IMR-90 (cell line): ENCODE measurements at regions not wholly inside any gene's neighbourhood (a gene's known extent, or its start where the extent isn't known, plus 50 kb on each side); places are given as distances from the start of the nearest gene placed in this dataset.
"Not testable (repeated sequence)": the region's sequence is repeated elsewhere in the genome, so short reads cannot be mapped to it uniquely, and the experiment has no call there.

Source experiments
- ATAC-seq: fragments of 200-7000 bp; cut with Tn5 transposase; 2 replicates; pipeline ENCODE4 v1.9.1; 2020; ENCODE audit warnings: low read depth, mild to moderate bottlenecking, moderate library complexity
- BruUV-seq: library from RNA; stranded (reverse); fragments of 400-500 nt; replicated peaks from 2 replicates; lab custom pipeline; 2021; lab: Mats Ljungman, UMichigan
- CTCF ChIA-PET: fragments of 300-600 bp; formaldehyde crosslinking; extraction: SDS; loops from one replicate; lab custom pipeline; 2021; ENCODE audit warnings: antibody characterized with exemption; lab: Yijun Ruan, JAX
- POLR2A ChIA-PET: fragments of 300-600 bp; sonication (Branson Sonifier 250); formaldehyde crosslinking; loops from one replicate; lab custom pipeline; 2022; ENCODE audit warnings: antibody characterized with exemption; ENCODE audit not compliant: unreplicated experiment; lab: Charles Lee
- DNase-seq: peaks from one replicate; pipeline ENCODE4 v3.0.0; 2013
- H2AFZ ChIP-seq: replicated peaks from 2 replicates; pipeline ENCODE3; 2013; ENCODE audit warnings: low read length, mild to moderate bottlenecking; ENCODE audit not compliant: poor library complexity
- H2AK5ac ChIP-seq: 2 replicates; pipeline ENCODE4 v1.6.1; 2013; ENCODE audit warnings: low read depth, low read length, inconsistent platforms
- H2AK9ac ChIP-seq: replicated peaks from 2 replicates; pipeline ENCODE3; 2013; ENCODE audit warnings: mild to moderate bottlenecking, low read depth, low read length, moderate library complexity; ENCODE audit not compliant: poor library complexity
- H2BK120ac ChIP-seq: 2 replicates; pipeline ENCODE4 v1.6.1; 2013; ENCODE audit warnings: low read depth, low read length, inconsistent platforms
- H2BK15ac ChIP-seq: 3 replicates; pipeline ENCODE4 v1.6.1; 2013; ENCODE audit warnings: low read depth, low read length, inconsistent platforms
- H2BK20ac ChIP-seq: 2 replicates; pipeline ENCODE4 v1.6.1; 2013; ENCODE audit warnings: low read depth, mild to moderate bottlenecking, inconsistent platforms, low read length, moderate library complexity
- H2BK5ac ChIP-seq: 2 replicates; pipeline ENCODE4 v1.6.1; 2013; ENCODE audit warnings: mild to moderate bottlenecking, low read depth, low read length, inconsistent platforms; ENCODE audit not compliant: poor library complexity, severe bottlenecking
- H3K14ac ChIP-seq: replicated peaks from 2 replicates; pipeline ENCODE4 v1.6.1; 2013; ENCODE audit warnings: low read depth, low read length, inconsistent platforms
- H3K18ac ChIP-seq: 2 replicates; pipeline ENCODE4 v1.6.1; 2013; ENCODE audit warnings: low read depth, low read length, control low read depth
- H3K23ac ChIP-seq: 2 replicates; pipeline ENCODE4 v1.6.1; 2013; ENCODE audit warnings: low read depth, low read length, inconsistent platforms
- H3K27ac ChIP-seq: 2 replicates; pipeline ENCODE4 v1.5.1; 2013; ENCODE audit warnings: mild to moderate bottlenecking, control low read depth, low read length; ENCODE audit not compliant: insufficient read depth
- H3K27me3 ChIP-seq: 2 replicates; pipeline ENCODE4 v1.6.1; 2013; ENCODE audit warnings: low read length; ENCODE audit not compliant: control insufficient read depth, insufficient read depth
- H3K36me3 ChIP-seq: 2 replicates; pipeline ENCODE4 v1.6.1; 2013; ENCODE audit warnings: low read length, mixed read lengths; ENCODE audit not compliant: control insufficient read depth, insufficient read depth
- H3K4ac ChIP-seq: 2 replicates; pipeline ENCODE4 v1.6.1; 2013; ENCODE audit warnings: low read depth, low read length, inconsistent platforms
- H3K4me1 ChIP-seq: 2 replicates; pipeline ENCODE4 v1.6.1; 2013; ENCODE audit warnings: low read length, mixed read lengths; ENCODE audit not compliant: control insufficient read depth, insufficient read depth
- H3K4me2 ChIP-seq: 2 replicates; pipeline ENCODE4 v1.6.1; 2013; ENCODE audit warnings: low read depth, mild to moderate bottlenecking, control low read depth, low read length, moderate library complexity
- H3K4me3 ChIP-seq: 2 replicates; pipeline ENCODE4 v1.5.1; 2013; ENCODE audit warnings: low read depth, mild to moderate bottlenecking, control low read depth, low read length, moderate library complexity; ENCODE audit not compliant: insufficient read depth
- H3K56ac ChIP-seq: 2 replicates; pipeline ENCODE4 v1.6.1; 2013; ENCODE audit warnings: low read length, inconsistent platforms; ENCODE audit not compliant: insufficient read depth; ENCODE audit errors: extremely low read depth
- H3K79me1 ChIP-seq, 2 experiments: 2 replicates each; pipeline ENCODE4 v1.6.1; 2013; ENCODE audit warnings: low read length in 2 of 2, inconsistent platforms in 1 of 2, low read depth in 1 of 2
- H3K9ac ChIP-seq: 2 replicates; pipeline ENCODE4 v1.6.1; 2013; ENCODE audit warnings: low read depth, low read length, control low read depth
- H3K9me1 ChIP-seq: 2 replicates; pipeline ENCODE4 v1.6.1; 2013; ENCODE audit warnings: low read length, inconsistent platforms; ENCODE audit not compliant: insufficient read depth
- H3K9me3 ChIP-seq: 2 replicates; pipeline ENCODE4 v1.6.1; 2013; ENCODE audit warnings: low read length; ENCODE audit not compliant: control insufficient read depth, insufficient read depth
- H4K20me1 ChIP-seq: 2 replicates; pipeline ENCODE4 v1.6.1; 2013; ENCODE audit warnings: low read length, inconsistent platforms; ENCODE audit not compliant: insufficient read depth
- H4K5ac ChIP-seq: 2 replicates; pipeline ENCODE4 v1.6.1; 2013; ENCODE audit warnings: mild to moderate bottlenecking, low read depth, low read length, control low read depth
- H4K8ac ChIP-seq, 2 experiments: 2 replicates each; pipeline ENCODE4 v1.6.1; 2013; ENCODE audit warnings: low read depth in 2 of 2, low read length in 2 of 2, control low read depth in 1 of 2, inconsistent platforms in 1 of 2
- H4K91ac ChIP-seq: 2 replicates; pipeline ENCODE4 v1.6.1; 2013; ENCODE audit warnings: low read depth, low read length, inconsistent platforms; ENCODE audit not compliant: insufficient read depth
- WGBS, 2 experiments: methylation state at CpG; one replicate each; pipeline versions ENCODE4 v1.1.5 to v1.1.7; 2013; ENCODE audit warnings: missing lambda C conversion rate in 2 of 2; ENCODE audit not compliant: insufficient read length in 1 of 2; ENCODE audit errors: extremely low coverage in 2 of 2; 5-methylcytosine and 5-hydroxymethylcytosine counted together
- dilution Hi-C: fragments of 300-500 bp; cut with HindIII; formaldehyde crosslinking; loops from one replicate; pipeline ENCODE4 v1.14.3; 2018; ENCODE audit warnings: low sequenced_read_pairs; ENCODE audit not compliant: unreplicated experiment
- in situ Hi-C: fragments of 300-500 bp; cut with MboI; formaldehyde crosslinking; loops from 3 replicates; pipeline ENCODE4 v1.14.3; 2019; ENCODE audit warnings: low sequenced_read_pairs, inconsistent platforms, mixed read lengths
- intact Hi-C: fragments of 100-400 bp; cut with micrococcal nuclease; formaldehyde crosslinking; loops from 2 replicates; pipeline ENCODE4 v1.10.0; 2022

- H3K9me1 ChIP-seq, ATAC-seq, H3K36me3 ChIP-seq, H2BK15ac ChIP-seq, H2BK20ac ChIP-seq, H2AFZ ChIP-seq, H3K23ac ChIP-seq, H3K18ac ChIP-seq, H4K91ac ChIP-seq, H3K9me3 ChIP-seq, POLR2A ChIA-PET, H4K5ac ChIP-seq, H2AK9ac ChIP-seq, in situ Hi-C loops, H3K27ac ChIP-seq, H3K4ac ChIP-seq, H4K20me1 ChIP-seq, H3K79me1 ChIP-seq, H3K56ac ChIP-seq, H2AK5ac ChIP-seq, dilution Hi-C loops, H3K27me3 ChIP-seq, H3K14ac ChIP-seq, H3K4me2 ChIP-seq, BruUV-seq, CTCF ChIA-PET, H2BK120ac ChIP-seq, H3K4me1 ChIP-seq, DNase-seq, H2BK5ac ChIP-seq, intact Hi-C loops, H3K4me3 ChIP-seq, H4K8ac ChIP-seq, H3K9ac ChIP-seq: not testable (repeated sequence)
- no CpG with 5 or more reads among the region's 1 CpG for WGBS, 2 experiments
Observed at GRCh38 chr7:65105650-65106203, 99.2 kb upstream of the ERV3-1 start.

GRCh38 chr7:65100499-65100898 is 94.0 kb upstream of the ERV3-1 start:
- CTCF ChIA-PET, H3K9me1 ChIP-seq, H4K5ac ChIP-seq, H3K56ac ChIP-seq, H3K18ac ChIP-seq, H3K14ac ChIP-seq, DNase-seq, H3K36me3 ChIP-seq, H3K4me2 ChIP-seq, POLR2A ChIA-PET, H3K27me3 ChIP-seq, H4K91ac ChIP-seq, ATAC-seq, H2BK20ac ChIP-seq, H3K4ac ChIP-seq, H3K9me3 ChIP-seq, intact Hi-C loops, H2BK5ac ChIP-seq, H3K4me1 ChIP-seq, H3K4me3 ChIP-seq, dilution Hi-C loops, BruUV-seq, H2AFZ ChIP-seq, H3K27ac ChIP-seq, H2AK5ac ChIP-seq, H2BK15ac ChIP-seq, H2BK120ac ChIP-seq, H4K8ac ChIP-seq, in situ Hi-C loops, H4K20me1 ChIP-seq, H2AK9ac ChIP-seq, H3K9ac ChIP-seq, H3K79me1 ChIP-seq, H3K23ac ChIP-seq: not testable (repeated sequence)
- WGBS, 2 experiments = no CpG with 5 or more reads among the region's 4 CpGs
